GM18517 (cell line): ENCODE measurements at regions not wholly inside any gene's neighbourhood (a gene's known extent, or its start where the extent isn't known, plus 50 kb on each side); places are given as distances from the start of the nearest gene placed in this dataset.
"Not testable (repeated sequence)": the region's sequence is repeated elsewhere in the genome, so short reads cannot be mapped to it uniquely, and the experiment has no call there.

Source experiments
- ATAC-seq: cut with Tn5 transposase; IDR thresholded peaks from one replicate; pipeline ENCODE4 v1.9.1; 2021; ENCODE audit warnings: mild to moderate bottlenecking, moderate library complexity; ENCODE audit not compliant: unreplicated experiment

DNA sequence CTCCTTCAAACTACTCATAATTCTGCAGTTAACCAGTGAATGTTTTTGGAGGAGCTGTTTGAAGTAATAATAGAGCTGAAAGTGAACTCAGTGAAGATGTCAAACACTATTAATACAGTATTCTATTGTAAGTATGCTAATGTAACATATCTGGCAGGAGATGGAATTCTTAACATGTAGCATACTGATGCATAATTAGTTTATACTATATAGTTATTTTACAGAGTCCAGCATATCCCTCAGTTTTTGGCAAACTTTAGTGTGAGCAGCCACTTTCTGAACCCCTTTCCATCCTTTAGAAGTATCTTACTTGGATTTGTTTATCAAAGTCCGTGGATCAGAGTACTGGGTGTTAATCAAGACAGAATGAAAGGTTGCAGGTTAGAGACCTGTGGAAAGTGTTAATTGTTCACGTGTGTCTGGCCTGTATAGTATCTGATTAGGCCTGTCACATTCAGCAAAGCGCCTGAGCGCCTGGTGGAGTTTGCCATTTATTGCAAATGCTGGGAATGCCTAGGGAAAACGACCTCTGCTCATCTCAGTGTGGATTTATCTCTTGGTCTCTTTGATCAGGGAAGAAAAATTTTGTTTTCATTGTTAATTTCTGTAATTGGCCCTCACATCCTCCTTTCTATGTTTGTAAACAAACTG lies 251.7 kb upstream of the MAD2L1 start:
- ATAC-seq = no peak

DNA sequence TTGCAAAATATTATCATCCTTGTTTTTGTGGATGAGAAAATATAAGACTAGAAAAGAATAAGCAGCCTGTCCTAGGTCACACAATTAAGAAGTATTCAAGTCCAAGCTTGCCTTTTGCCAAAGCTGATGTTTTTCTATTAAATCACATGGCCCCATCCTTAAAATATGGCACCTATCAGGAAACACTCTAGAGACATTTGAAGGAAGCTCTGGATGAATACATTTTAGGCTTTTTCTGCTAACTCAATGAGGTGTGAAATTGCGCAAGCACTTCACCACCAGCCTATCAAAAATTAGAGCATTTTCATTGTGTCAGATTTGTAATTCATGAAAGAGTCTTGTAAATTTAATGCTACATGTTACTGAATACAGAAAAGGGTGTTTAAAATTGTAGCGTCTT lies 251.1 kb upstream of the MAD2L1 start:
- no peak for ATAC-seq

DNA sequence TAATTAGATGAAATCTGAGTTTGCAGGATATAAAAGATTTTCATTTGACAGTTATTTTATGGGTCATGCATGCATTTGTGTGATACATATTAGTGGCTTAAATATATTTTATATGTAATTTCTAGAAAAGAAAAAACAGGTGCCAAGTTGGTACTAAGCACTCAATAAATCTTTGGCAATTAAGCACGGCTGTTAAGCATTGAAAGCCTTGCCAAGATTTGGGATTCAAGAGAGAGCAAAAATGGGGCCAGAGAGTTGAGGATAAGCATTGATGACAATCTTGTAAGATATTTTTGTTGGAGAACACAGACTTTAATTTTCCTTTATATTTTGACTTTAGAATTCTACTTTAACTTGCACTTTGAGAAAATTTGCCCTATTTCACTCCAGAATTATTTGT lies 249.8 kb upstream of the MAD2L1 start:
- ATAC-seq = no peak

DNA sequence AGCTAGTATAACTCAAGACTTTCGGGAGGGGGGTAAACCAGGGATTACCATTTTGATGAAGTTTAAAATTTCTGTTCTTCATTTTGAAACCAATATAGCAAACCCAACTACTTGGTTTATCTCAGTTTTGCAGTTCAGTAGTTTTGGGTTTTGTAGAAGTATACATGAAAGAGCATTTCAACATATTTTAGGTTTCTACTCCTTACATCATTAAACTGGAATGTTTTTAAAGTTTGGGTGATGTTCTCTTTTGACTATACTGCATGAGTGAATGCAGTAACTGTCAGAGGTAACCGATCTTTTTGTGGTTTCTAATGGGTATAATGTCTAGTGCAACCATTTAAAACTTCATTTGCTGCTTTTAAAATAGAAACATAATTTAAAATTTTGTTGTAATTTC lies 248.3 kb upstream of the MAD2L1 start:
- no peak for ATAC-seq

DNA sequence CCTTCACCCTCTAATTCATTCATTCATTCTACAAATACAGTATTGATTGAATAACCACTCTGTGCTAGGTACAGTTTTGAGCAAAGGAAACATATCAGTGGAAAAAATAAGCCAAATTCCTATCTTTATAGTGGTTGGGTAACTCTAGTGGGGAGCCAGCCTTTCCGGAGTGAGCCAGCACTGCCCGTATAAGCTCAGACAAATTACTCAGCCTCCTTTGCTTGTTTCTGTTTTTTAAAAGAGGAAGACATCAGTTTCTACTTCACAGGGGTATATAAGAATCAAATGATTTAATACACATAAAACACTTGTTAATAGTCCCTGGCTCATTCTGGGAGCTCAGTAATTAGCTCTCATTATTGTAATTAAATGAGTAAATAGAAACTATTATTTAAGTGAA lies 238.2 kb upstream of the MAD2L1 start:
- ATAC-seq = no peak

DNA sequence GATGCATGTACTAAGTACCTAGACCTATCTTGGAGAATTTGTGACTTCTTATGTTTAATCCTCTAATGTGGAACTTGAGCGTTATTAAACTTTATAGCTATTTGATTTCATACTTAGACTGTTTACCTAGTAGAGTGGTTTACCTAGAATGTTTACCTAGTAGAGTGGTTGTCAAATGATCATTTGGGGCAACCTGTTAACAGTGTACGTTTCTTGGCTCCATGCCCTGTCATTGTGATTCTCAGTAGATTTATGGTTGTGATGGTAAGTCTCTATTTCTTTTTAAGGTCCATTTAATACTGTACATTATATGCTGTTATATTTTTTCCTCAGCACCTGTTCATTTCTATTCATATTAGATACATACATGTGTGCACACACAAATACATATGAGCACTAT lies 233.0 kb upstream of the MAD2L1 start:
- ATAC-seq = no peak

DNA sequence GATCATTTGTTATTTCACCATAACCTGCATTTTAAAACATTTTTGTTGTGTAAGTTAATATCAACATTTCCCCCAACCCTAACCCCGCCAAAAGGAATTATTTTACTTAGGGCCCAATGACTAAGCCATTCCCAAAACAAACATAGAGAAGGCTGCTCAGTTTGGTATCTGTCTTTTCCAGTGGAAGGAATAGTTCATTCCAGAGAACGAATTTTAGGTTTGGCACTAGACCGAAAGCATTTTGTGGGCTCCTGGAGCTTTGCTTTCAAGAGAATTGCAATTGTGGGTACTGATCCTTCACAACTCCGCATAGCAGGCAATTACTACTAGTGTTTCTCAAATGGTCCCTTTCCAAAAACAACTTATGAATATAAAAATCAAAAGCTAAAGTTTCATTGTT lies 226.7 kb upstream of the MAD2L1 start:
- no peak for ATAC-seq

DNA sequence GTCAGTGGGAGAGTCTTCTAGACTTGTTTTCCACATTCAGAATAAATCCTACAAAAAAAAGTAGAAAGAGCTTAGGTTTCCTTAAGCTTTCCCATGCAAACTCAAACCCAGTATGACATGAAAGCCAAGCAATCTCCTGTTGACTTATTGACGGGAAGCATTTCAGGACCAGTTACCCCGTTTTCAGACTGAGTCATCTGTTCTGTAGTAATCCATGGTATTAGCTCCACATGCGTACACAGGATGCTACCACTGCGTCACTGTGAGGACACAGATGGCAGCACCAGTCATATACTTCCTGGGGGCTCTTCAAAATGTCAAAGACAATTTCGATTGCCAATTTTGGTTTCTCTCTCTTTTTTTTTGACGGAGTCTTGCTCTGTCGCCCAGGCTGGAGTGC lies 224.9 kb upstream of the MAD2L1 start:
- no peak for ATAC-seq

DNA sequence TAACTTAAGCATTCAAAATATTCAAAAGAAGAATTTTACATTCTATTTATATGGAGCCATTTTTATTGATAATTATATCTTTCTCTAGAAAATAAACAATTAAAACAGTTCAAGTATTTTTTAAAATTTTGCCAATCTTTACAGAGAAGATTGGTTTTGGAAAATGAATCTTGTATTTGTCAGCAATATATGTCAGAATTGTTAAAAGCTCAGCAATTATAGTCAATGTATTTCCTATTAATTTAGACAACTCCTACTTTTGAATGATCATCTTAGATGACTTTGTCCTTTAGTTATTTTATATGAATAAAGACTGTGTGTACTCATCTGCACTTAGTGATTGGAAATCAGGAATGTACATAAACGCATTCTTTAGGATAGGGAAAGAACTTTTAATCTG lies 223.9 kb upstream of the MAD2L1 start:
- no peak for ATAC-seq

DNA sequence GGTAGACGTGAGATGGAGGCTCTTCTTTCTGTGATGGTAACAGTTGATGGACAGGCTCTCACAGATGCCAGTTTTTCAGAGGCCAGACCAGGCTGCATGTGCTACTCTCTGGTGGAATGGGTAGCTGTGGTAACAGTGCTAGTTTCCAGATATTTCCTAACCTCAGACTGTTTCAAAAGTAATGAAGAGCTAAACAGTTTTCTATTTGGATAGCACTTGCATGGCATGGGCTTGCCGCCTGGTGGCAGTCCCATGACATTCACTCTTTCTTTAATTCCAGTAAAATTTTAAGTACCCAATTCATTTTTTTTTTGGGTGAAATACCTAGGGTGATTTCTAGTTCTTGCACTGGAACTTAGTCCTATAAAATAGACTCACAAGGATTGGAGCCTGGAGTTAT lies 220.2 kb upstream of the MAD2L1 start:
- no peak for ATAC-seq

DNA sequence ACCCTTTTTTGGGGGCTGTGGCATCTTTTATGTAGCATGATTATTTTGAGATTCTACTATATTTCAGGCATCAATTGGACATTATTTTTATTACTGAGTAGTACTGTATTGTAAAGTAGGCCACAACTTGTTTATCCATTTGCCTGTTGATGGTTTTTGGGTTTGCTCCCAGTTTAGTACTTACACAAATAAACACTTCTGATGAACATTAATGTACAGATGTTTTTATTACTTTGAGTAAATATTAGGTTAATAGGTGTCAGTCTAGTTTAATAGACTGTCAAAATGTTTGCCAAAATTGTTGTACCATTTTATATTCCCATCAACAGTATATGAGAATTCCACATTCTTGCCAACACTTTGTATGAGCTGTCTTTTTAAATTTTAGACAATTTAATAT lies 214.9 kb upstream of the MAD2L1 start:
- ATAC-seq = no peak

DNA sequence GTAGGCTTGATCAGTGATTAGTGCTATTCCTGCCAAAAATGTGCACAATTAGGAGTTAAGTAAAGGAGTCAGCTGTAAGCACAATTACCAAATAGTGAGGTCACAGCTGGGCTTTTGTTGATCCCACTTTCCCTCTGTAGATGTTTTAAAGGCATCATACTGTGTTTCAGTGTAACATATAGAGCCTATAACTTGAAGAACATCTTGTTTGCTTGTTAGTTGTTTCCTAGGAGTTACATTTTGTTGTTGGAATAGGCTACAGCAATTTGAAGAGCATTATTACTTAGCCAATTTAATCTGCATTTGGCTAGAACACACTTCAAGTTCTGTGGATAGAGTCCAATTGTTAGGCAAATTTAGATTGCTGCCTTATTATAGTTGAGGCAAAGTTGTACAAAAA lies 210.7 kb upstream of the MAD2L1 start:
- no peak for ATAC-seq

DNA sequence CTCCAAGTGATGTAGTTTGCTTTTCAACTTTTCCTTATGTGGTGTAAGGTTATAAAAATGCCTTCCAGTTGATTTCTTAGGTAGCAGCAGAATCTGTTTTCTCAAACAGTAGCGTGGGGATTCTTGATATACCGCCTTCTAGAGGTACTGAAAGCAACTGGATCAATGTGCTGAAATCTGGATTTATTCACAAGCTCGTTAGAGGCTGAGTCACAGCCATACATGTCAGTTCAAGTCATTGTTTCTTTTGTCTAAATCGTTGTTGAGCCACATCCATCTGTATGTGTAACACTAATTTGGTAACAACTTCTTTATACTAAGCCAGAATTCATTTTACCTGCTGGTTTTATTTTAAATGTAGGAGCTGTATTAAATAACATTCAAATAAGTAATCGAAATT lies 200.0 kb upstream of the MAD2L1 start:
- no peak for ATAC-seq

DNA sequence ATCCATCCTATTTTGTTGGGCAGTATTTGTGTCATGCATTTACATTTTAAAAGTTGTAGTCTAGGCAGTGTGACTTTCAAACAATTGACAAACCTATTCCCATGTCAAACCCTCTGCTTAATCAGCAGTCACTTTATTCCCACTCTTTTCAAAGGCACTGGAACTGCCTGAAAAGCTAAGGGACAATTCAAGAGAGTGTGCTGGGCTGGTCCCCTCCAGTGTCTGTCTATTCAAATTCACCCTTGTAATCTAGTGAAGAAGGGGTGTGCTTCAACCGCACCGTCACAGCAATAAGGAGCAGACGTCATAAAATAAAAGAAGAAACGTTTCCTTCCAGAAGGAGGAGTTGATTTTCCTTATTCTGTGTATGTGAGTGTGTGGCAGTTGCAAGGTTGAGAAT lies 197.0 kb upstream of the MAD2L1 start:
- ATAC-seq = no peak

DNA sequence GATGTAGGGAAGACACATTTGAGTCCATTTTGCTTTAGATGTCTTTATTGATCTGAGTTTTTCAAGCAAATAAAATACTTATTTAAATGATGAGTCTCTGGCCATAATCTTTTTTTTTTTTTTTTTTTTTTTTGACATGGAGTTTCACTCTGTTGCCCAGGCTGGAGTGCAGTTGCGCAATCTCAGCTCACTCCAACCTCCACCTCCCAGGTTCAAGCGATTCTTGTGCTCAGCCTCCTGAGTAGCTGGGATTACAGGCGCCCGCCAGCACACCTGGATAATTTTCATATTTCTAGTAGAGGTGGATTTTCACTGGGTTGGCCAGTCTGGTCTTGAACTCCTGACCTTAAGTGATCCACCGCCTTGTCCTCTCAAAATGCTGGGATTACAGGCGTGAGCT lies 194.5 kb upstream of the MAD2L1 start:
- no peak for ATAC-seq

DNA sequence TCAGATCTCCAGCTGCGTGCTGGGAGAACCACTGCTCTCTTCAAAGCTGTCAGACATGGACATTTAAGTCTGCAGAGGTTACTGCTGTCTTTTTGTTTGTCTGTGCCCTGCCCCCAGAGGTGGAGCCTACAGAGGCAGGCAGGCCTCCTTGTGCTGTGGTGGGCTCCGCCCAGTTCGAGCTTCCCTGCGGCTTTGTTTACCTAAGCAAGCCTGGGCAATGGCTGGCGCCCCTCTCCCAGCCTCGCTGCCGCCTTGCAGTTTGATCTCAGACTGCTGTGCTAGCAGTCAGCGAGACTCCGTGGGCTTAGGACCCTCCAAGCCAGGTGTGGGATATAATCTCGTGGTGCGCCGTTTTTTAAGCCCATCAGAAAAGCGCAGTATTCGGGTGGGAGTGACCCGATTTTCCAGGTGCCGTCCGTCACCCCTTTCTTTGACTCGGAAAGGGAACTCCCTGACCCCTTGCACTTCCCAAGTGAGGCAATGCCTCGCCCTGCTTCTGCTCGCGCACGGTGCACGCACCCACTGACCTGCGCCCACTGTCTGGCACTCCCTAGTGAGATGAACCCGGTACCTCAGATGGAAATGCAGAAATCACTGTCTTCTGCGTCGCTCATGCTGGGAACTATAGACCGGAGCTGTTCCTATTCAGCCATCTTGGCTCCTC lies 189.6 kb upstream of the MAD2L1 start:
- ATAC-seq = not testable (repeated sequence)

DNA sequence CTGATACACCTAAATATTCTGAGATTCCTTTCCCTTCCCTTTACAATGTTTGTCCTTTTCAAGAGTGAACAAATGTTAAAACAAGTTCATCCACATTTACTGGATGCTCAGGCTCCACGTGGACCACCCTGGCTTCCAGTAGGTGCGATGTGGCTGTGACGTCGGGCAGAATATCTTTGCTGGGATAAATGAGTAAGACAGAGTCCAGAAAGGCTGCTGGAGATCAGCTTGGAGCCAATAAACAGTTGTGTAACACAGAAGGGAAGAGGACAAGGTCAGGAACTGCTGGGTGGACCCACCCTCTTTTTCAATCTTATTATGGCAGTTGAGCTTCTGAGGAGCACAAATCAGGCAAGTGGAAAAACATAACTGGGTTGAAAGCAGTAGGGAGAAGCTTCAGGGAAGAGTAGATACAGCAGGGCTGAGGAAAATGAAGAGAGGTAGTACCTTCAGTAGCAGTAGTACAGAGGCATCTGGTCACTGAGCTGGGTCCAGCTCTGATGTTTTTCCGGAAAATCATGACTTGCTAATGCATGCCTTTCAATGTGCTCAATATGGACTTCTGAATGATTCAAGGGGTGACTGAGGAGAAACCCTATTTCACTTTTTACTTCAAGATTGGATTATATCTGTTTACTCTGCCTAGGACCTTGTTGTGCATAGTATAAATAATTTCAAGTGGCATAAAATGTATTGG lies 171.8 kb upstream of the MAD2L1 start:
- no peak for ATAC-seq

DNA sequence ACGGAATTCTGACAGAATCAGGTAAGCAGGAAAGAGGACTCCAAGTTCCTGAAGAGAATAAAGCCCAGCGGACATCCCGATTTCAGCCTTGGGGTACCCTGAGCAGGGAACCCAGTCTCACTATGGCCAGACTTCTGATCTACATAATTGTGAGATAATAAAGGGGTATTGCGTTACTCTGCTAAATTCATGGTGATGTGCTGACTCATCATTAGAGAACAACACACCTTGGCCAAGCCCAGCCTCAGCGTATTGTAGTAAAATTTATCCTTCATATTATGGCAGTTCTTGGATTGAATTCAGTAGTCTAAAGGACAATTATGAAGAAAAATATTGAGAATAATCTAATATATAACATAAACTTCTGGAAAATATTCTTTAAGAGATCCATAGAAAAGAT lies 170.2 kb upstream of the MAD2L1 start:
- ATAC-seq = no peak

DNA sequence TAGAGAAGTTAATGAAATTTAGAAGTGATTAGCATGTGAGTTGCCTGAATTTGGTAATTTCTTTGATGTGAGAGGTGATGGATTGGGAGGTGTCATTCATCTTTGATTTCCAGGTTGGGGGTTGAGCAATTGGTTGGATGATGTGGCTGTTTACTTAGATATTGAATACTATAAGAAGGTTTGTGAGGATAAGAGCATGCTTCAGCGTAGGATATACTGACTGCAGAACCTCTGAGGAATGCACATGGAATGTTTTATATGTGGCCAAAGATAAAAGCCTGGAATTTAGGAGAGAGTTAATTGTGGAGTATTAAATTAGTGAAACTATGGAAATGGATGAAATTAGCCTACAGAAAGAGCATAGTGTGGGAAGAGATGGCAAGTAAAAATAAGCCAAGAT lies 165.4 kb upstream of the MAD2L1 start:
- ATAC-seq = no peak

DNA sequence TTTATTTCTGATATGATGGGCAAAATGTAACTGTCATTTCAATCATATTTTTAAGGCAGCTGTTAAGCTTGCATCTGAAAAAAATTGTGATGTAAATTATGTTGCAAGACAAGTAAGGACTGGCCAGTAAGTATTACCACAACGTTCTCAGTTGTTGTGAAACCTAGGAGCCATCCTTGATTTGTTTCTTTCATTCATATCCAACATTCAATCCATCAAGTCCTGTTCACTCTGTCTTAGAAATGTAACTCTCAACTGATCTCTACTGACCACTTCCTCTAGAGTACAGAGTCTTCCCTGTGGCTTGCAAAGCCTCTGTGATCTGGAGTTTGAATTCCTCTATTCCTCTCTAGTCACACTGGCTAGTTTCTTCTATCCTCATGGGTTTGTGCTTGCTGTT lies 161.4 kb upstream of the MAD2L1 start:
- no peak for ATAC-seq

DNA sequence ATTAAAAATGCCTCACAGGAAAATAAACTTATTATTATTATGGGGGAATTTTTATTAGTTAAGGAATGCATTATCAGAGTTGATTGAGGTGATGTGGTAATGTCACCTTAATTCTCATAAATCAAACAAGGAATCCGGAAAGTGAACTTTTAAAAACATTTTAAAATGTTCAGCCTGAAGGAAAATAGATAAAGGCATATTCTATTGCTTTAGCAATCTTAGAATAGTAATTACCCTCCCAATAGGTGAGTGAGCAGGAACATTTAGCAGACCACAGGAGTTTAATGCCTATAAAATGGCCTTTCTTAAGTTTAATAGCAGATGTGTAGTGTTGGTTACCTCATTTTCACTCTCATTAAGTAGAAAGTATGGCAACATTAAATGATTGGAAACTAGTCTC lies 160.9 kb upstream of the MAD2L1 start:
- no peak for ATAC-seq

DNA sequence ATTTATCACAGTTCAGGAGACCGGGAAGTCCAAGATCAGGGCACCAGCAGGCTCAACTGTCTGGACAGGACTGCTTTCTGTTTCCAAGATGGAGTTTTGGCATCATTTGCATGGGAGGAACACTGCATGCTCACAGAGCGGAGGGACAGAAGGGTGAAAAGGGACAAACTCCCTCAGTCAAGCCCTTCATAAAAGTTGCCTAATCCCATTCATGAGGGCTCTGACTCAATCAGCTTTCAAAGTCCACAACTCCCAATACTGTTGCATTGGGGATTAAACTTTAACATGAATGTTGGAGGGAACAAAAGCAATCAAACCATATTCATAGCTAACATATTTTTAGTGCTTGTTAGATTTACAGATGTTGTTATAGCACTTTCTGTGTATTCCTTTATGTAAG lies 158.9 kb upstream of the MAD2L1 start:
- ATAC-seq = no peak

DNA sequence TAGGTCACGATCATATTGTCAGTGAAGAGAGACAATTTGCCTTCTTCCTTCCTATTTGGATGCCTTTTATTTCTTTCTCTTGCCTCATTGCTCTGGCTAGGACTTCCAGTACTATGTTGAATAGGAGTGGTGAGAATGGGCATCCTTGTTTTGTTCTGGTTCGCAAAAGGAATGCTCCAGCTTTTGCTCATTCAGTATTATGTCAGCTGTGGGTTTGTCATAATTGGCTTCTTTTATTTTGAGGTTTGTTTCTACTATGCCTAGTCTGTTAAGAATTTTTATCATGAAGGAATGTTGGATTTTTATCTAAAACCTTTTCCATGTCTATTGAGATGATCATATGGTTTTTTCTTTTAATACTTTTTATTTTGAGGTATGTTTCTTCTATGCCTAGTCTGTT lies 152.3 kb upstream of the MAD2L1 start:
- no peak for ATAC-seq
